SK-N-SH treated with all-trans-retinoic acid at 6 μM for 48 hours (cell line): ENCODE measurements at regions not wholly inside any gene's neighbourhood (a gene's known extent, or its start where the extent isn't known, plus 50 kb on each side); places are given as distances from the start of the nearest gene placed in this dataset.

Experiments used
- ATAC-seq: fragments of 200-7000 bp; cut with Tn5 transposase; 3 replicates; pipeline ENCODE4 v1.9.1; 2020; ENCODE audit warnings: mild to moderate bottlenecking, moderate library complexity
- ARNTL ChIP-seq: fragments of 450-650 bp; formaldehyde crosslinking; IDR thresholded peaks from 2 replicates; pipeline ENCODE4 v1.5.0; 2020; ENCODE audit warnings: low read depth, mild to moderate bottlenecking, moderate library complexity, borderline replicate concordance
- BACH2 ChIP-seq: fragments of 250-450 bp; sonication (Bioruptor Pico); IDR thresholded peaks from 2 replicates; pipeline ENCODE4 v1.9.0; 2021; ENCODE audit warnings: mild to moderate bottlenecking, borderline replicate concordance
- CSDC2 ChIP-seq: fragments of 250-450 bp; sonication (Bioruptor Pico); IDR thresholded peaks from 2 replicates; pipeline ENCODE4 v1.5.0; 2020; ENCODE audit warnings: mild to moderate bottlenecking, moderate library complexity
- CSRNP3 ChIP-seq: fragments of 250-450 bp; sonication (Bioruptor Pico); IDR thresholded peaks from 2 replicates; pipeline ENCODE4 v1.5.1; 2021; ENCODE audit warnings: mild to moderate bottlenecking, moderate library complexity
- ESRRG ChIP-seq: fragments of 250-450 bp; sonication (Bioruptor Pico); IDR thresholded peaks from 2 replicates; pipeline ENCODE4 v1.6.1; 2021; ENCODE audit warnings: mild to moderate bottlenecking
- GLIS3 ChIP-seq: fragments of 250-450 bp; sonication (Bioruptor Pico); IDR thresholded peaks from 2 replicates; pipeline ENCODE4 v1.5.0; 2020; ENCODE audit warnings: mild to moderate bottlenecking, moderate library complexity
- ISL1 ChIP-seq: fragments of 250-450 bp; sonication (Bioruptor Pico); IDR thresholded peaks from 2 replicates; pipeline ENCODE4 v2.1.2; 2022; ENCODE audit warnings: mild to moderate bottlenecking, moderate library complexity
- PATZ1 ChIP-seq: fragments of 250-450 bp; sonication (Bioruptor Pico); IDR thresholded peaks from 2 replicates; pipeline ENCODE4 v1.8.0; 2020; ENCODE audit warnings: mild to moderate bottlenecking, moderate library complexity, borderline replicate concordance
- PPARA ChIP-seq: fragments of 250-450 bp; sonication (Bioruptor Pico); IDR thresholded peaks from 2 replicates; pipeline ENCODE4 v1.5.0; 2020; ENCODE audit warnings: mild to moderate bottlenecking, borderline replicate concordance
- RARB ChIP-seq: fragments of 250-450 bp; sonication (Bioruptor Pico); IDR thresholded peaks from 2 replicates; pipeline ENCODE4 v1.8.0; 2021; ENCODE audit warnings: mild to moderate bottlenecking, moderate library complexity
- SNAI2 ChIP-seq: fragments of 250-450 bp; sonication (Bioruptor Pico); IDR thresholded peaks from 2 replicates; pipeline ENCODE4 v1.5.0; 2020; ENCODE audit warnings: mild to moderate bottlenecking, moderate library complexity
- TCF4 ChIP-seq: fragments of 250-450 bp; sonication (Bioruptor Pico); IDR thresholded peaks from 2 replicates; pipeline ENCODE4 v1.8.0; 2021; ENCODE audit warnings: mild to moderate bottlenecking, moderate library complexity, borderline replicate concordance
- TOX ChIP-seq: fragments of 250-450 bp; sonication (Bioruptor Pico); IDR thresholded peaks from 2 replicates; pipeline ENCODE4 v1.8.0; 2021; ENCODE audit warnings: mild to moderate bottlenecking, moderate library complexity, borderline replicate concordance
- ZC3H10 ChIP-seq: fragments of 250-450 bp; sonication (Bioruptor Pico); IDR thresholded peaks from 2 replicates; pipeline ENCODE4 v1.5.1; 2021; ENCODE audit warnings: mild to moderate bottlenecking, moderate library complexity
- ZFP3 ChIP-seq: fragments of 250-450 bp; sonication (Bioruptor Pico); IDR thresholded peaks from 2 replicates; pipeline ENCODE4 v1.5.0; 2020; ENCODE audit warnings: mild to moderate bottlenecking, moderate library complexity
- ZFP30 ChIP-seq: fragments of 450-650 bp; formaldehyde crosslinking; IDR thresholded peaks from 2 replicates; pipeline ENCODE4 v1.5.0; 2022; ENCODE audit warnings: mild to moderate bottlenecking, moderate library complexity
- ZNF70 ChIP-seq: fragments of 450-650 bp; formaldehyde crosslinking; IDR thresholded peaks from 2 replicates; pipeline ENCODE4 v1.5.0; 2020; ENCODE audit warnings: mild to moderate bottlenecking, moderate library complexity
- ZNF8 ChIP-seq: fragments of 450-650 bp; formaldehyde crosslinking; IDR thresholded peaks from 2 replicates; pipeline ENCODE4 v1.5.0; 2020; ENCODE audit warnings: mild to moderate bottlenecking, moderate library complexity
- TF ChIP-seq, protein P1 (sequence below): fragments of 250-450 bp; sonication (Bioruptor Pico); IDR thresholded peaks from 2 replicates; pipeline ENCODE4 v1.5.1; 2020; ENCODE audit warnings: low read depth, mild to moderate bottlenecking, moderate library complexity
- TF ChIP-seq, protein P2 (sequence below): fragments of 250-450 bp; sonication (Bioruptor Pico); IDR thresholded peaks from 2 replicates; pipeline ENCODE4 v1.5.0; 2020; ENCODE audit warnings: mild to moderate bottlenecking, moderate library complexity
- TF ChIP-seq, protein P3 (sequence below): fragments of 250-450 bp; sonication (Bioruptor Pico); IDR thresholded peaks from 2 replicates; pipeline ENCODE4 v1.8.0; 2021; ENCODE audit warnings: low read depth, mild to moderate bottlenecking, moderate library complexity, borderline replicate concordance

- TF ChIP-seq, protein P1, sequence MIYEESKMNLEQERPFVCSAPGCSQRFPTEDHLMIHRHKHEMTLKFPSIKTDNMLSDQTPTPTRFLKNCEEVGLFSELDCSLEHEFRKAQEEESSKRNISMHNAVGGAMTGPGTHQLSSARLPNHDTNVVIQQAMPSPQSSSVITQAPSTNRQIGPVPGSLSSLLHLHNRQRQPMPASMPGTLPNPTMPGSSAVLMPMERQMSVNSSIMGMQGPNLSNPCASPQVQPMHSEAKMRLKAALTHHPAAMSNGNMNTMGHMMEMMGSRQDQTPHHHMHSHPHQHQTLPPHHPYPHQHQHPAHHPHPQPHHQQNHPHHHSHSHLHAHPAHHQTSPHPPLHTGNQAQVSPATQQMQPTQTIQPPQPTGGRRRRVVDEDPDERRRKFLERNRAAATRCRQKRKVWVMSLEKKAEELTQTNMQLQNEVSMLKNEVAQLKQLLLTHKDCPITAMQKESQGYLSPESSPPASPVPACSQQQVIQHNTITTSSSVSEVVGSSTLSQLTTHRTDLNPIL: no peak
- no peak for TF ChIP-seq BACH2
- TF ChIP-seq GLIS3 (CRISPR knock-in tag): no peak
- TF ChIP-seq CSDC2 (CRISPR knock-in tag): no peak
Observed at GRCh38 chr4:62399242-62399641, 1199.1 kb downstream of the ADGRL3 start (continued).

GRCh38 chr4:62398318-62398717, 1198.2 kb downstream of the ADGRL3 start:
- no peak for ATAC-seq
- TF ChIP-seq ZC3H10 (no peak), ZFP30 (CRISPR knock-in tag) (no peak), GLIS3 (CRISPR knock-in tag) (no peak), ARNTL (CRISPR knock-in tag) (no peak), PATZ1 (CRISPR knock-in tag) (no peak), RARB (no peak), ZNF70 (CRISPR knock-in tag) (no peak), ZFP3 (CRISPR knock-in tag) (no peak), TOX (no peak), ZNF8 (CRISPR knock-in tag) (no peak), ISL1 (CRISPR knock-in tag) (no peak)
- TF ChIP-seq, protein P2, sequence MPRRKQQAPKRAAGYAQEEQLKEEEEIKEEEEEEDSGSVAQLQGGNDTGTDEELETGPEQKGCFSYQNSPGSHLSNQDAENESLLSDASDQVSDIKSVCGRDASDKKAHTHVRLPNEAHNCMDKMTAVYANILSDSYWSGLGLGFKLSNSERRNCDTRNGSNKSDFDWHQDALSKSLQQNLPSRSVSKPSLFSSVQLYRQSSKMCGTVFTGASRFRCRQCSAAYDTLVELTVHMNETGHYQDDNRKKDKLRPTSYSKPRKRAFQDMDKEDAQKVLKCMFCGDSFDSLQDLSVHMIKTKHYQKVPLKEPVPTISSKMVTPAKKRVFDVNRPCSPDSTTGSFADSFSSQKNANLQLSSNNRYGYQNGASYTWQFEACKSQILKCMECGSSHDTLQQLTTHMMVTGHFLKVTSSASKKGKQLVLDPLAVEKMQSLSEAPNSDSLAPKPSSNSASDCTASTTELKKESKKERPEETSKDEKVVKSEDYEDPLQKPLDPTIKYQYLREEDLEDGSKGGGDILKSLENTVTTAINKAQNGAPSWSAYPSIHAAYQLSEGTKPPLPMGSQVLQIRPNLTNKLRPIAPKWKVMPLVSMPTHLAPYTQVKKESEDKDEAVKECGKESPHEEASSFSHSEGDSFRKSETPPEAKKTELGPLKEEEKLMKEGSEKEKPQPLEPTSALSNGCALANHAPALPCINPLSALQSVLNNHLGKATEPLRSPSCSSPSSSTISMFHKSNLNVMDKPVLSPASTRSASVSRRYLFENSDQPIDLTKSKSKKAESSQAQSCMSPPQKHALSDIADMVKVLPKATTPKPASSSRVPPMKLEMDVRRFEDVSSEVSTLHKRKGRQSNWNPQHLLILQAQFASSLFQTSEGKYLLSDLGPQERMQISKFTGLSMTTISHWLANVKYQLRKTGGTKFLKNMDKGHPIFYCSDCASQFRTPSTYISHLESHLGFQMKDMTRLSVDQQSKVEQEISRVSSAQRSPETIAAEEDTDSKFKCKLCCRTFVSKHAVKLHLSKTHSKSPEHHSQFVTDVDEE (CRISPR knock-in tag): no peak
- TF ChIP-seq, protein P3, sequence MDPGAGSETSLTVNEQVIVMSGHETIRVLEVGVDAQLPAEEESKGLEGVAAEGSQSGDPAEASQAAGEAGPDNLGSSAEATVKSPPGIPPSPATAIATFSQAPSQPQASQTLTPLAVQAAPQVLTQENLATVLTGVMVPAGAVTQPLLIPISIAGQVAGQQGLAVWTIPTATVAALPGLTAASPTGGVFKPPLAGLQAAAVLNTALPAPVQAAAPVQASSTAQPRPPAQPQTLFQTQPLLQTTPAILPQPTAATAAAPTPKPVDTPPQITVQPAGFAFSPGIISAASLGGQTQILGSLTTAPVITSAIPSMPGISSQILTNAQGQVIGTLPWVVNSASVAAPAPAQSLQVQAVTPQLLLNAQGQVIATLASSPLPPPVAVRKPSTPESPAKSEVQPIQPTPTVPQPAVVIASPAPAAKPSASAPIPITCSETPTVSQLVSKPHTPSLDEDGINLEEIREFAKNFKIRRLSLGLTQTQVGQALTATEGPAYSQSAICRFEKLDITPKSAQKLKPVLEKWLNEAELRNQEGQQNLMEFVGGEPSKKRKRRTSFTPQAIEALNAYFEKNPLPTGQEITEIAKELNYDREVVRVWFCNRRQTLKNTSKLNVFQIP (CRISPR knock-in tag): no peak
- TF ChIP-seq, protein P1: no peak

DNA sequence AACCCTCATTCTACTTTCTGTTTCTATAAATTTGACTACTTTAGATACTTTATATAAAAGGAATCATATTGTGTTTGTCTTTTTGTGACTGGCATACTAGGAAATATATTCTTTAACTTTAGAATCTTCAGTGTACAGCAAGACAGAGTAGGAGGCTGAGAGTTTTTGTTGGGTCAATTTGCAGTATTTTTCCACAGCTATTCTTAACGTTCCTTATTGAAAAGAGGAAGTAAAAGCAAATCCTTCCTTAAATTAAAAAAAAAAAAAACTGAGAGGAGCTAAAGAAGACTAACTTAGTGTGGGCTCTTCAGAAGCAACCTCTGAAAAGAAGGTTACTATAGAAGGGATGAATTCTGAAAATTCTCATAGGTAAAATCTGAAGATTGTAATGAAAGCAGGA, 1194.6 kb downstream of the ADGRL3 start:
- ATAC-seq: no peak
- TF ChIP-seq CSRNP3 (CRISPR knock-in tag) (no peak), RARB (no peak), ZNF8 (CRISPR knock-in tag) (no peak), ZNF70 (CRISPR knock-in tag) (no peak), ARNTL (CRISPR knock-in tag) (no peak), PATZ1 (CRISPR knock-in tag) (no peak), BACH2 (no peak), SNAI2 (CRISPR knock-in tag) (no peak), ESRRG (no peak), ISL1 (CRISPR knock-in tag) (no peak), PPARA (CRISPR knock-in tag) (no peak), TOX (no peak), TCF4 (no peak)
- TF ChIP-seq, protein P1: no peak
- TF ChIP-seq, protein P2 (CRISPR knock-in tag): no peak
